Endothelial cell of umbilical vein (primary cell): ENCODE measurements at regions not wholly inside any gene's neighbourhood (a gene's known extent, or its start where the extent isn't known, plus 50 kb on each side); places are given as distances from the start of the nearest gene placed in this dataset.

Experiments used
- CTCF ChIP-seq, 2 donors: IDR thresholded peaks; 1 replicate in 1 of 2; 2 replicates in 1 of 2; pipeline ENCODE4 v1.5.1; 2011; ENCODE audit warnings: low read length in 2 of 2, mild to moderate bottlenecking in 2 of 2, moderate library complexity in 2 of 2, control low read depth in 1 of 2, inconsistent platforms in 1 of 2, low read depth in 1 of 2; ENCODE audit not compliant: insufficient read depth in 1 of 2; ENCODE audit errors: extremely low read depth in 1 of 2
- EZH2 ChIP-seq: IDR thresholded peaks from 2 replicates; pipeline ENCODE4 v1.6.1; 2012; ENCODE audit warnings: borderline replicate concordance, low read depth, mild to moderate bottlenecking, moderate library complexity, low read length, inconsistent platforms; ENCODE audit not compliant: severe bottlenecking
- JUN ChIP-seq: IDR thresholded peaks from 2 replicates; pipeline ENCODE4 v1.6.1; 2011; ENCODE audit warnings: borderline replicate concordance, low read depth; ENCODE audit not compliant: insufficient read length, insufficient read depth
- MAX ChIP-seq: IDR thresholded peaks from 2 replicates; pipeline ENCODE4 v1.6.1; 2011; ENCODE audit not compliant: insufficient read depth, insufficient read length
- MYC ChIP-seq: IDR thresholded peaks from one replicate; pipeline ENCODE4 v1.6.1; 2011; ENCODE audit warnings: mild to moderate bottlenecking, low read depth, low read length
- POLR2A ChIP-seq: IDR thresholded peaks from 2 replicates; pipeline ENCODE4 v1.6.1; 2012; ENCODE audit warnings: low read depth, mild to moderate bottlenecking, control low read depth, low read length
- POLR2AphosphoS5 ChIP-seq: IDR thresholded peaks from 2 replicates; pipeline ENCODE4 v1.6.1; 2012; ENCODE audit warnings: low read depth, mild to moderate bottlenecking, control low read depth, low read length, moderate library complexity; ENCODE audit not compliant: insufficient read depth

GRCh38 chr3:147157631-147158030 is 248.7 kb downstream of the ZIC4 start:
- TF ChIP-seq POLR2A (no peak), CTCF (IDR thresholded peaks at IDR 0.05; ENCODE audit: extremely low read depth in 1 of 2, insufficient read depth in 1 of 2, low read depth in 1 of 2, low read length in 2 of 2) (no peak), JUN (no peak), EZH2 (no peak), MAX (no peak), MYC (no peak), POLR2AphosphoS5 (no peak)
